Tibial nerve (tissue), 3 donors: ENCODE measurements at regions not wholly inside any gene's neighbourhood (a gene's known extent, or its start where the extent isn't known, plus 50 kb on each side); places are given as distances from the start of the nearest gene placed in this dataset.

ENCODE experiments used
- POLR2A ChIP-seq, 2 donors: fragments of 450-650 bp; IDR thresholded peaks; one replicate each; pipeline ENCODE4 v1.6.1; 2017; ENCODE audit warnings: antibody characterized with exemption in 2 of 2, mild to moderate bottlenecking in 2 of 2, moderate library complexity in 2 of 2
- TF ChIP-seq, protein P1 (sequence below), 5 experiments: fragments of 200-600 bp in 3 of 5; fragments of 450-650 bp in 2 of 5; sonication (generic) in 3 of 5; IDR thresholded peaks; one replicate each; pipeline ENCODE4 v1.5.1; 2016 to 2019; ENCODE audit warnings: antibody characterized with exemption in 5 of 5, mild to moderate bottlenecking in 3 of 5, moderate library complexity in 2 of 5

DNA sequence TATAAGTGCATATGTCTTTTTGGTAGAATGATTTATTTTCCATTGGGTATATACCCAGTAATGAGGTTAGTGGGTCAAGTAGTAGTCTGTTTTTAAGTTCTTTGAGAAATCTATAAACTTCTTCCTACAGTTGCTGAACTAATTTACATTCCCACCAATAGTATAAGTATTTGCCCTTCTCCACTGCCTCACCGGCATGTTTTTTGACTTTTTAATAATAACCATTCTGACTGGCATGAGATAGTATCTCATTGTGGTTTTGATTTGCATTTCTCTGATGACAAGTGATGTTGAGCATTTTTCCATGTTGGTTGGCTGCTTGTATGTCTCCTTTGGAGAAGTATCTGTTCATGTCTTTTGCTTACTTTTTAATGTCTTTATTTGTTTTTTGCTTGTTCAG, 94.1 kb upstream of the TP63 start:
- TF ChIP-seq, protein P1, sequence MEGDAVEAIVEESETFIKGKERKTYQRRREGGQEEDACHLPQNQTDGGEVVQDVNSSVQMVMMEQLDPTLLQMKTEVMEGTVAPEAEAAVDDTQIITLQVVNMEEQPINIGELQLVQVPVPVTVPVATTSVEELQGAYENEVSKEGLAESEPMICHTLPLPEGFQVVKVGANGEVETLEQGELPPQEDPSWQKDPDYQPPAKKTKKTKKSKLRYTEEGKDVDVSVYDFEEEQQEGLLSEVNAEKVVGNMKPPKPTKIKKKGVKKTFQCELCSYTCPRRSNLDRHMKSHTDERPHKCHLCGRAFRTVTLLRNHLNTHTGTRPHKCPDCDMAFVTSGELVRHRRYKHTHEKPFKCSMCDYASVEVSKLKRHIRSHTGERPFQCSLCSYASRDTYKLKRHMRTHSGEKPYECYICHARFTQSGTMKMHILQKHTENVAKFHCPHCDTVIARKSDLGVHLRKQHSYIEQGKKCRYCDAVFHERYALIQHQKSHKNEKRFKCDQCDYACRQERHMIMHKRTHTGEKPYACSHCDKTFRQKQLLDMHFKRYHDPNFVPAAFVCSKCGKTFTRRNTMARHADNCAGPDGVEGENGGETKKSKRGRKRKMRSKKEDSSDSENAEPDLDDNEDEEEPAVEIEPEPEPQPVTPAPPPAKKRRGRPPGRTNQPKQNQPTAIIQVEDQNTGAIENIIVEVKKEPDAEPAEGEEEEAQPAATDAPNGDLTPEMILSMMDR (IDR thresholded peaks at IDR 0.05), result no peak
- TF ChIP-seq POLR2A (IDR thresholded peaks at IDR 0.05), result no peak
